Endothelial cell of umbilical vein (primary cell): ENCODE measurements at regions not wholly inside any gene's neighbourhood (a gene's known extent, or its start where the extent isn't known, plus 50 kb on each side); places are given as distances from the start of the nearest gene placed in this dataset.

Source experiments
- CTCF ChIP-seq, 2 donors: IDR thresholded peaks; 1 replicate in 1 of 2; 2 replicates in 1 of 2; pipeline ENCODE4 v1.5.1; 2011; ENCODE audit warnings: low read length in 2 of 2, mild to moderate bottlenecking in 2 of 2, moderate library complexity in 2 of 2, control low read depth in 1 of 2, inconsistent platforms in 1 of 2, low read depth in 1 of 2; ENCODE audit not compliant: insufficient read depth in 1 of 2; ENCODE audit errors: extremely low read depth in 1 of 2
- EZH2 ChIP-seq: IDR thresholded peaks from 2 replicates; pipeline ENCODE4 v1.6.1; 2012; ENCODE audit warnings: borderline replicate concordance, low read depth, mild to moderate bottlenecking, moderate library complexity, low read length, inconsistent platforms; ENCODE audit not compliant: severe bottlenecking
- MAX ChIP-seq: IDR thresholded peaks from 2 replicates; pipeline ENCODE4 v1.6.1; 2011; ENCODE audit not compliant: insufficient read depth, insufficient read length
- MYC ChIP-seq: IDR thresholded peaks from one replicate; pipeline ENCODE4 v1.6.1; 2011; ENCODE audit warnings: mild to moderate bottlenecking, low read depth, low read length
- POLR2AphosphoS5 ChIP-seq: IDR thresholded peaks from 2 replicates; pipeline ENCODE4 v1.6.1; 2012; ENCODE audit warnings: low read depth, mild to moderate bottlenecking, control low read depth, low read length, moderate library complexity; ENCODE audit not compliant: insufficient read depth

GRCh38 chr2:220174826-220175225 lies 547.4 kb downstream of the SLC4A3 start:
- TF ChIP-seq POLR2AphosphoS5: no peak
- no peak for TF ChIP-seq CTCF (IDR thresholded peaks at IDR 0.05; ENCODE audit: extremely low read depth in 1 of 2, insufficient read depth in 1 of 2, low read depth in 1 of 2, low read length in 2 of 2)
- TF ChIP-seq EZH2: no peak
- TF ChIP-seq MAX: no peak
- TF ChIP-seq MYC: no peak
